ENCODE measurements at regions not wholly inside any gene's neighbourhood (a gene's known extent, or its start where the extent isn't known, plus 50 kb on each side); places are given as distances from the start of the nearest gene placed in this dataset.

DNA sequence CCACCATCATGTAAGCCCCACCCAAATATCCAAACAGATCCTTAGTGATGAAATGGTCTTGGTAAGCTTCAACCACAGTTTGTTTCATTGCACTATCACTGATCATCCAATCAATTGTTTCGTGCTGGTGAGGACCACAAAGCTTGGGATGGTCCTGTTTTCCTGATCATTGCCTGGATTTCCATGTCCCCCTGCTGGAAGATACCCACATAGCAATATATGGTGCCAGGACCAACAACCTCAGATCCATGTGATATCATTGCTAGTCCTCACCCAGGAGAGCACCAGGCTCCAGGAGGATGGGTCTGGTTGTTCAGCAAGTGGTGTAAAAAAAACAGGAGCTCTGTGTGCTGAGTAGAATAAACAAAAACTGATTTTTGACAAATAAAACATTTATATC, 206.5 kb upstream of the SH3BP4 start:
- CTCF ChIA-PET: no interaction called here
- Mint-ChIP-seq H3K27ac (no peak overlapping the region), H3K4me3 (no peak overlapping the region), H3K36me3 (no peaks in the 10 kb centered on the region), H3K9me3 (ENCODE audit: low read depth) (no peaks in the 10 kb centered on the region), H3K27me3 (peaks cover 13% of the 10 kb centered on the region), H3K4me1 (no peaks in the 10 kb centered on the region)
- ATAC-seq (no peak), DNase-seq (no peak)

DNA sequence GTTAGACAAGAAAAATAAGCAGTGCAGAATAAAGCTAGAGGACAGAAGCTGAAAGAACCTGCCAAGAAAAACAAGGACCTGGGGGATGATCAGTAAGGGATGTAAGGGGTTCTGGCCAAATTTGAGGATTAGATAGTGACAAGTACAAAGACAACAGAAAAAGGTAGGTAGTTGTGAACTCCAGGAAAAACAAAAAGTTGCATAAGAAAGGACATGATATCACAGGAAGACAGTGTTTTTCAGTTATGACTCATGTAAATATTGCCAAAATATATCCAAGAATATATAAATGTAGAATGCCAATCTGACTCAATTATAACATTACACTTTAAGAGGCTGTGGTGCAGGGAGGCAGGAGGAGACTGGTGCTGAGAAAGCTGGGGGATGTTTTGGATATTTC, 209.8 kb upstream of the SH3BP4 start:
- Mint-ChIP-seq H3K27ac (no peak overlapping the region), H3K36me3 (no peaks in the 10 kb centered on the region), H3K4me3 (no peak overlapping the region), H3K9me3 (ENCODE audit: low read depth) (no peaks in the 10 kb centered on the region), H3K4me1 (no peaks in the 10 kb centered on the region), H3K27me3 (peaks cover 13% of the 10 kb centered on the region)
- ATAC-seq (no peak), DNase-seq (no peak)
- CTCF ChIA-PET: no interaction called here

DNA sequence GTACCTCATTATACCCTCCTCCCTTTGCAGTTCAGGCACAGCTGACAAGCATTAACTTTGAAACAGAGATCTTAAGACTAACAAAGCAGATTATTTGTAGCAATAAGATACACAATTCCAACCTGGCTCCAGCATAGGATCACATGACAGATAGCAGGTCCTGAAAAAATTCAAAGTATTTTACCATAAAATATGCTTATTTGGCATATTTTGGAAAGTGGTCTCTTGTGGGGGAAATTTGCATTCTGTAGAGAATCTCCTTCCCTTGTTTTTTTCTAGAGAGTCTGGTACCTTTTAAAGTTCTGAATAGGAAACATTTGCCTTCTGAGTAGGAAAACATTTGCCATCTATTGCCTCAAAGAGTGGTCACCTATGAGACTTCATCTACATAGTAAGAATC, 212.8 kb upstream of the SH3BP4 start:
- Mint-ChIP-seq H3K9me3 (ENCODE audit: low read depth) (peaks cover 2% of the 10 kb centered on the region), H3K4me3 (no peak overlapping the region)
- CTCF ChIA-PET: no interaction called here

DNA sequence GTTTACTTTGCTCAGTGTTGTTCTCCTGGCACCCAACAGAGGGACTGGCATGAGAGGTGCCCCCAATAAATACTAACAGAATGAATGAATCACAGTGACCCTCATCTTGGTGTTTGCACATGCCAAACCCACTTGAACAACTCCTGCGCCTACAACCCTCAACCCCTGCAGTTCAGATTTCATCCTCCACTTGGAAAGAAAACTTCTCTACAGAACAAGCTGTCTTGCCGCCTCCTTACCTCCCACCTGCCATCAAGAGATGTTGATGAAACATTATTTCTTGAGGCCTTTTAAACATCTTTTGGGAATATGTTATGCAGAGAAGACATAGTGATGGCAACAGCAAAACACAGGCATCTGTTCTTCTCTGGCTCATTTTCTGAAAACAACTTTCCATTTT, 216.0 kb upstream of the SH3BP4 start:
- Mint-ChIP-seq H3K27ac (no peak overlapping the region), H3K4me3 (no peak overlapping the region), H3K27me3 (no peaks in the 10 kb centered on the region), H3K9me3 (ENCODE audit: low read depth) (peaks cover 2% of the 10 kb centered on the region), H3K4me1 (no peaks in the 10 kb centered on the region), H3K36me3 (no peaks in the 10 kb centered on the region)
- DNase-seq: no peak
- ATAC-seq: no peak
- CTCF ChIA-PET: no interaction called here

More for the DNA sequence above, 212.8 kb upstream of the SH3BP4 start:
- ATAC-seq (no peak), DNase-seq (no peak)
- H3K27me3 Mint-ChIP-seq: peaks cover 4% of the 10 kb centered on the region
- no peak overlapping the region for H3K27ac Mint-ChIP-seq
- H3K4me1 Mint-ChIP-seq: no peaks in the 10 kb centered on the region
- no peaks in the 10 kb centered on the region for H3K36me3 Mint-ChIP-seq

DNA sequence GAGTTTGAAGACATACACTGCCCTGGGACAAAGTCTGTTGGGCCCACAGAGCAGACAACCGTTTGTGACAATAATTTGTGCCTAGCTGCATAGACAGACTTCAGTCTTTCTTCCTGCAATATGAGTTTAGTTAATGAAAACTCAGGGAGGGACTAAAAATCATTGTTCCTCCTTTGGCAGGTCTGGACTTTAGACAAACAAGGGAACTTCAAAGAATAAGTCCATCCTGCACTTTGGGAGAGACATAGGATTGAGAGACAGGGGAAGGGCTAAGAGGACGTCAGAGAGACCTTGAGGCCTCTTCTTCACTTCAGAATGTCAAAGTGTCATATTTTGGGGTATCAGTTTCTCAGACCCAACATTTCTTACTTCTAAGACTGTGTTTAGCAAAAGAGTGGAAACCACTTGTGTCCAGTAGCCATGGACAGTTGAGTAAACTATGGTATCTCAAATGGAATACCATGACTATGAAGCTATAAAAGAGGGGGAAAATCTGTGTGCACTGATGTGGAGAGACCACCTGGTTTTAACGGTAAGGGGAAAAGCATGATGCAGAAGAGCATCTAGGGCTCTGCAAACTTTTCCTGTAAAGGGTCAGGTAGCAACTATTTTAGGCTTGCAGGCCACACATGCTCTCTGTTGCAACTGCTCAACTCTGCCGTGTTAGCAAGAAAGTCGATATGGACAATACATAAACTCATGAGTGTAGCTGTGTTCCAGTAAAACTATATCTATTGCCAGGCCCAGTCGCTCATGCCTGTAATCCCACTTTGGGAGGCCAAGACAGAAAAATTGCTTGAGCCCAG, 217.8 kb upstream of the SH3BP4 start:
- CTCF ChIA-PET: no interaction called here
- DNase-seq (no peak), ATAC-seq (no peak)
- no peaks in the 10 kb centered on the region for H3K27me3 Mint-ChIP-seq
- H3K9me3 Mint-ChIP-seq (ENCODE audit: low read depth): peaks cover 2% of the 10 kb centered on the region
- no peaks in the 10 kb centered on the region for H3K36me3 Mint-ChIP-seq
- H3K4me3 Mint-ChIP-seq: no peak overlapping the region
- H3K4me1 Mint-ChIP-seq: no peaks in the 10 kb centered on the region
- no peak overlapping the region for H3K27ac Mint-ChIP-seq

DNA sequence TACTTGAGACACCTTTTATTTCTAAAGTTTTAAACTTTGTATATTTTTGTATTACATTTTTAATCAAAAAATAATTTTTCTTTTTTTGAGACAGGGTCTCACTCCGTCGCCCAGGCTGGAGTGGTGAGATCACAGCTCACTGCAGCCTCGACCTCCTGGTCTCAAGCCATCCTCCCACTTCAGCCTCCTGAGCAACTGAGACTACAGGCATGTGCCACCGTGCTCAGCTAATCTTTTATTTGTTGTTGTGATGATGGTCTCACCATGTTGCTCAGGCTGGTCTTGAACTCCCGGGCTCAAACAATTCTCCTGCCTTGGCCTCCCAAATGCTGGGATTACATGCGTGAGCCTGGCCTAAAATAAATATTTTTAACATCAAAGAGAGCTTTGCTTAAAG, 218.7 kb upstream of the SH3BP4 start:
- CTCF ChIA-PET: no interaction called here
- Mint-ChIP-seq H3K9me3 (ENCODE audit: low read depth) (peaks cover 2% of the 10 kb centered on the region), H3K4me3 (no peak overlapping the region), H3K36me3 (no peaks in the 10 kb centered on the region), H3K4me1 (no peaks in the 10 kb centered on the region), H3K27me3 (no peaks in the 10 kb centered on the region), H3K27ac (no peak overlapping the region)
- ATAC-seq (no peak), DNase-seq (no peak)

- H3K9me3 Mint-ChIP-seq (ENCODE audit: low read depth): peaks cover 2% of the 10 kb centered on the region
- DNase-seq (no peak), ATAC-seq (no peak)
- H3K27me3 Mint-ChIP-seq: no peaks in the 10 kb centered on the region
- H3K36me3 Mint-ChIP-seq: no peaks in the 10 kb centered on the region
- CTCF ChIA-PET: no interaction called here
- H3K4me3 Mint-ChIP-seq: no peak overlapping the region
- no peaks in the 10 kb centered on the region for H3K4me1 Mint-ChIP-seq
- H3K27ac Mint-ChIP-seq: no peak overlapping the region
These were observed 219.3 kb upstream of the SH3BP4 start for GRCh38 chr2:234732404-234733092.

DNA sequence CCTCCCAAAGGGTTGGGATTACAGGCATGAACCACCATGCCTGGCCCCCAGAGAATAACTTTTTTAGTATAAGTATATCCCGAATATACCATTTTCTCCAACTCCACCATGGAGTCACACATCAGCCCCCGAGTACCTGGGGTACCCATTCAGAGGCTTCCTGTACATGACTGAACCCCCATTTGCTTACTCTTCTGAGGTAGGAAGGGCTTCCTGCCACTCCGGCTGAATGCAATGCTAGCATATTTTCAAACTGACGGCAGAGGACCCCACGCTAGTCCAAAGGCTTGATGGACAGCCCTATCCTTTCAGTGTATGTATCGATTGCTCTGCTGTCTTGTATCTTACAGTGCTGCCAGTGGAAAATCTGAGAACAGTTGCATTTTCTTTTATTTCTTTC, 220.6 kb upstream of the SH3BP4 start:
- Mint-ChIP-seq H3K27me3 (peaks cover 4% of the 10 kb centered on the region), H3K4me1 (no peaks in the 10 kb centered on the region), H3K36me3 (no peaks in the 10 kb centered on the region), H3K9me3 (ENCODE audit: low read depth) (peaks cover 2% of the 10 kb centered on the region), H3K4me3 (no peak overlapping the region), H3K27ac (no peak overlapping the region)
- CTCF ChIA-PET: no interaction called here
- ATAC-seq (no peak), DNase-seq (no peak)

GRCh38 chr2:234730066-234730640, 221.7 kb upstream of the SH3BP4 start:
- Mint-ChIP-seq H3K9me3 (ENCODE audit: low read depth) (peaks cover 2% of the 10 kb centered on the region), H3K4me1 (no peaks in the 10 kb centered on the region), H3K36me3 (no peaks in the 10 kb centered on the region), H3K27me3 (peaks cover 15% of the 10 kb centered on the region), H3K27ac (no peak overlapping the region), H3K4me3 (no peak overlapping the region)
- DNase-seq: no peak
- CTCF ChIA-PET: no interaction called here
- no peak for ATAC-seq

DNA sequence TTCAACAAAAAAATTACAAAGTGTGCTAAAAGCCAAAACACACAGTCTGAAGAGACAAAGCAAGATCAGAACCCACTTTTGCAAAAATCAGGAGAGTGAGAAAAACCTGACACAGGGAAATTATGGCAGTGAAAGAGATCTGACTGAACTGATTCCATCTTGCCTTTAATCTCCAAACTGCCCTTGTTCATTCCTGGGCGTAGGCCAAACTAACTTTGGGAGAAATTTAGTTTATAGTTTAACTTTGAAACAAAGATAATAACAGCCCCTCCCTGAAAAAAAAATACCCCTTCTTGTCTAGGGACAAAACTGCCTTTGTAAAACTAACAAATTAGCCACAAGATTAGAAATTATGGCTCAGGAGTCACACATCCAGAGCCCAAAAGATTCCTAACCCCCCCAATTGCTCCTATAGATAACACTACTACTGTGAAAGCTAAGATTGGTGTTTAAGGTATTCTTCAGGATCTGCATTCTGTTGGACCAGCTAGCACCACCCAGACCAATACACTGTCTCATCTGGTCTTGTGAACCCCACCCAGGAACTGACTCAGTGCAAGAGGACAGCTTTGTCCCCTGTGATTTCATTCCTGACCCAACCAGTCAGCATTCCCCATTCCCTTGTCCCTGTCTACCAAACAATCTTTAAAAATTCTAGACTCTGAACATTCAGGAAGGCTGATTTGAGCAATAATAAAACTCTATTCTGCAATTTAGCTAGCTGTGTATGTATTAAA, 226.1 kb upstream of the SH3BP4 start:
- H3K27me3 Mint-ChIP-seq: peaks cover 17% of the 10 kb centered on the region
- no peaks in the 10 kb centered on the region for H3K4me1 Mint-ChIP-seq
- ATAC-seq: no peak
- no peak for DNase-seq
- no peaks in the 10 kb centered on the region for H3K9me3 Mint-ChIP-seq (ENCODE audit: low read depth)
- CTCF ChIA-PET: no interaction called here
- H3K4me3 Mint-ChIP-seq: no peak overlapping the region
- H3K27ac Mint-ChIP-seq: no peak overlapping the region
- H3K36me3 Mint-ChIP-seq: no peaks in the 10 kb centered on the region

GRCh38 chr2:234724850-234725249, 227.0 kb upstream of the SH3BP4 start:
- H3K27ac Mint-ChIP-seq: no peak overlapping the region
- DNase-seq: no peak
- H3K36me3 Mint-ChIP-seq: no peaks in the 10 kb centered on the region
- CTCF ChIA-PET: no interaction called here
- H3K4me1 Mint-ChIP-seq: no peaks in the 10 kb centered on the region
- no peak for ATAC-seq
- no peaks in the 10 kb centered on the region for H3K9me3 Mint-ChIP-seq (ENCODE audit: low read depth)
- peaks cover 17% of the 10 kb centered on the region for H3K27me3 Mint-ChIP-seq
- no peak overlapping the region for H3K4me3 Mint-ChIP-seq

DNA sequence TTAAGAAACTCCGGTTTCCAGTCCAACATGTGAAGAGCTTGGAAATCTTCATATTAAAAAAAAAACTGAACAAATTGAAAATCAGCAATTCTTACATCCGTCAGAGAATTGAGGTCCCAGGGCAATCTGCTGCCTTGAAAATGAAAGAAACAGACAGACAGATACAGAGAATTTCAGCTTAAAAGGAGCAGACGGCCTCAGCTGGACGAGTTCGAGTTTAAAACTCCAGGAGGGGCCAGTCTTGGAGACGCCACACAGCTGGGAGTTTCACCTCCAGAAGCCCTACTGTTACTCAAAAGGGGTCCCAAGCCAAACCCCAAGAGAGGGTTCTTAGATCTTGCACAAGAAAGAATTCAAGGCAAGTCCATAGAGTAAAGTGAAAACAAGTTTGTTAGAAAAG, 226.5 kb upstream of the ARL4C start:
- no peak for DNase-seq
- CTCF ChIA-PET: no interaction called here
- no peaks in the 10 kb centered on the region for H3K9me3 Mint-ChIP-seq (ENCODE audit: low read depth)
- no peak overlapping the region for H3K27ac Mint-ChIP-seq
- no peak for ATAC-seq
- no peaks in the 10 kb centered on the region for H3K36me3 Mint-ChIP-seq
- H3K27me3 Mint-ChIP-seq: peaks cover 17% of the 10 kb centered on the region
- no peaks in the 10 kb centered on the region for H3K4me1 Mint-ChIP-seq
- no peak overlapping the region for H3K4me3 Mint-ChIP-seq

DNA sequence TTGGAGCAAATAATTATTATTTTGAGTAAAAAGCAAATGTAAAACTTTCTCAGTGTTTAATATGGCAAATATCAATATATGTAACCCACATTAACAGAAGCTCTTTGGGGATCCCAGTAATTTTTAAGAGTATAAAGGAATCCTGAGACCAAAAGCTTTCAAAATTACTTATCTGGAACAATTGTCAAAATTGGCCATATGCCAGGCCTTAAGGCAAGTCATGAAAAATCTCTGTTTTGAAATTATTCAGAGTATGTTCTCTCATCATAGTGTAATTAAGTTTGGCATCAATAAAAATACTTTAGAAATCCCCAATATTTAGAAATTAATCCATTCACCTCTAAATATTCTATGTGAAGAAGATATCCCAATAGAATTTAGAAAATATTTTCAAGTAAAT, 225.3 kb upstream of the ARL4C start:
- no peak overlapping the region for H3K27ac Mint-ChIP-seq
- H3K27me3 Mint-ChIP-seq: peaks cover 19% of the 10 kb centered on the region
- H3K4me1 Mint-ChIP-seq: no peaks in the 10 kb centered on the region
- H3K36me3 Mint-ChIP-seq: no peaks in the 10 kb centered on the region
- DNase-seq: no peak
- H3K4me3 Mint-ChIP-seq: no peak overlapping the region
- CTCF ChIA-PET: no interaction called here
- no peak for ATAC-seq
- no peaks in the 10 kb centered on the region for H3K9me3 Mint-ChIP-seq (ENCODE audit: low read depth)
